T-helper 1 cell (primary cell): ENCODE measurements at regions not wholly inside any gene's neighbourhood (a gene's known extent, or its start where the extent isn't known, plus 50 kb on each side); places are given as distances from the start of the nearest gene placed in this dataset.

Source experiments
- DNase-seq, 5 donors: peaks; one replicate each; pipeline ENCODE4 v3.0.0-alpha.2; 2012 to 2020

DNA sequence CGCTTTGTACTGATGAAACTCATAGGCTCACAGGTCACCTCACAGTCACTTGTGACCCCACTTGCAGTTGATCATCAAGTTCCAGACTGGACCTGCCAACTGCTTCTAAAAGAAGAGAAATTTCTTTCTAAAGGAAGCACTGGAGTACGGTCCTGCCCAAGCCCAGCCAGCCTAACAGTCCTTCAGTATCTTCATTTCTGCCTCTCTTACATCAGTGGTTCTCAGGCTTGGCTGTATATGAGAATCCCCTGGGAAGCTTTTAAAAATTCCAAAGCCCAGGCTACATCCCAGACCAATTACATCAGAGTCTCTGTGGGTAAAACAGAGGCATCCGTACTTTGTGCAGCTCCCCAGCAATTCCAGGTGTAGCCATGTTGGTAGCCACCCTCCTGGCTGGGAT, 282.1 kb downstream of the NFIB start:
- DNase-seq, result no peak

DNA sequence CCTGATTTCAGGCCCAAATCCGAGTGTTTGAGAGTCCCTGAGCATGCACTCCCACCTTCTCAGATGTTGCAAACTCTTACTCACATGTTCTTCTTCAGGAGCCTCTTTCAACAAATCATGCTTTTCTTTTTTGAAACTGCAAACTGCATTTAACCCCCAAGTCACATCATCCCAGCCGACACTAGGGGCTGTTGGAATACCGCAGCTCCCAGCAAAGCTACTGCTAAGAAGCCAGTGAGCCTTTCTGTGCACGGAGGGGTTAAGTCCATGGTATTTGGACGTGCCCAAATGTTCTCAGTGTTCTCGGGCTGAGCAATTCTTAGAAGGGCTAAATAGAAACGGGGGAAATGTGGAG, 282.9 kb downstream of the NFIB start:
- no peak for DNase-seq

DNA sequence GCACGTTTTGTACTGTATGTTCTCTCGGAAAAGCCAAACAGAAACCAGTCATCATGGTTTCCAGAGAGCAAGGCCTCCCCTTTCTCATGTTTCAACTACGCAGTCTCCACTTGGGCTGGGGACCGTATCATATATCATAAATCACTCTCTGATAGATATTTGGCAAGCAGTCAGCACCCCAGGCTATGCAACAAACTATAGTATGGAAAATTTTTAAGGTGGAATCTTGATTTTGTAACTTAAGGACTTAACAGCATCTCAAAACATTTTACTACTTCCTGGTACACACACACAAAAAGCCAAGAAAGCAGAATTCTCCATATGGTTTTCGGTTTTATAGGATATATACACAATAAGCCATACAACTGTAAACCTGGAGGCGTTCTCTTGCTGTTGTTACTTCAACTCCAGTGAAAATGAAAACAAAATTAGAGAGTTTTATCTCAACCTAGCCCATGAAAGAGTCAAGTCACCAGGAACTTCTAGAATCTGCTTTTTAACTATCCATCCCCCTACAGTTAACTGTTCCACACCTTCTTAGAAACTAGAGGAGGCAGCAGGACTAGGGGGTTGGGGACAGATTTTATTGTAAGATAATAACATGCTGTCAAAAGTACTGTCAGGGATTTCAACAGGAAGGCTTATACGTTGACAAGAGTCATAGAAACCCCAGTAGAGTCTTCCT, 283.4 kb downstream of the NFIB start:
- no peak for DNase-seq

DNA sequence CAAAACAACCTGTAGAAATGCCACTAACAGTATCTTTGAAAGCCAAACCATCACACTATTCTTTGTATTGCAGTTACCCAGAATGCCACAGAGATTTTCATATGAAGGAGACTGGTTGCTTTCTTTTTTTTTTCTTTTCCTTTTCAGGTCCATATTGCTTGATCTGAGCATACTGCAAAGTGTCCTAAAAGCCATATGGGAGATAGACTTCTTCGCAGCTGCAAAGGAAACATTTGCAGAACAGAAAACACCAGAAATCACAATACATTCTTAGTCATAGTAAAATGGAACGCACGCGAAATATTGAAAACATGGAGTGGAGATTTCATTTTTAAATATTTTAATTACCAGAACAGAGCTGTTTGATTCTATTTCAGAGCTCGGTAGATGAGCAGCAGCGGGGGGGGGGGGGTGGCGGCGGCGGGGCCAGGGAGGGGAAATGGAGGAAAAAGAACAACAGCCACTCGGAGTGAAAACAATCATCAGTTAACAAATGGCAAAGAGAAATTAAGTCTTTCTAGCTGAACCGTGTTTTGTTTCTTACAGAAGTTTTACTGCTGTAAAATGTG, 284.1 kb downstream of the NFIB start:
- no peak for DNase-seq

DNA sequence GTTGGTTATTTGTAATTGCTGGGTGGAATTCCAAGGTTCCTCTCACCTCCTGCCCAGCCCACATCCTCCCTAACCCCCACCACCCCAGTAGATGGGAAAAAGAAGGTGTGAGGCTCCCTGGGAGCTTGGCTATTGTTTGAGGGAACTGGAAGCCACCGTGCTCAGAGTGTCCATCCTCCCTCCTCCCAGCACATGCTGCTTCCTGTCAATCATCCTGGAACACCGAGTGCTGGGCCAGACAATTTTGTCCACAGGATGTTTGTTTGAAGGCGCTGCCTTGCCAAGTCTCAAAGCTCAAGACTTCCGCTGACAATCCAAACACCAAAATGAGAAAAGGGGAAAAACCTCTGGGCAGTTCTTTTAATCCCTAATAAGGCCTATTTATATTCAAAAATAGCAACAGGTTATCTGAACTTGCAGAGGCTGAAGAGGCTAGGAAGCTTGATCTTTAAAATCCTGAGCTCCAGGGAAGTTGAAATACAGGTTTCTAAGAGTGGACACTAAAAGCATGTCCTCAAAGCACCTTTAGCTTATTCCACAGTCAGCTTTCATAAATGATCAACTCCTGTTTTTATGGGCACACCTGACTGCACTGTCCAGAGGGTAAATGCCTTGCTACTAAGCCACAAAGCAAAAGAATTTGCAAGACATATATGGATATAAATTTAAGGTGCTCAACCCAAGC, 286.7 kb downstream of the NFIB start:
- DNase-seq, result no peak

DNA sequence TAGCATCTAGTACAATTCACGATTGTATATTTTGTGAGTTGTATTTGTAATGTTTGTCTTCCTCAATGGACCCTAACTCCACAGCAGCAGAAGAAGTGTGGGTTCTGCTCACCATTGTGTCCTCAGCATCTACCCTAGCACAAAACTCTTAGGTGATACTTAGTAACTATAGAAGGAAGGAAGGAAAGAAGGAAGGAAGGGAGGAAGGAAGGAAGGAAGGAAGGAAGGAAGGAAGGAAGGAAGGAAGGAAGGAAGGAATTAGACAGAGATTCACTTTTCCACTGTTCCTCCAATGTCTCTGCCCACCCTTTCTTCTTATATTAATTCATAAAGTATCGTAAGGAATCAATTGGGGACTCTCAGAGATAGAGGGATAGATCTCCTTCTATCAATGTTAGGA, 288.2 kb downstream of the NFIB start:
- no peak for DNase-seq

DNA sequence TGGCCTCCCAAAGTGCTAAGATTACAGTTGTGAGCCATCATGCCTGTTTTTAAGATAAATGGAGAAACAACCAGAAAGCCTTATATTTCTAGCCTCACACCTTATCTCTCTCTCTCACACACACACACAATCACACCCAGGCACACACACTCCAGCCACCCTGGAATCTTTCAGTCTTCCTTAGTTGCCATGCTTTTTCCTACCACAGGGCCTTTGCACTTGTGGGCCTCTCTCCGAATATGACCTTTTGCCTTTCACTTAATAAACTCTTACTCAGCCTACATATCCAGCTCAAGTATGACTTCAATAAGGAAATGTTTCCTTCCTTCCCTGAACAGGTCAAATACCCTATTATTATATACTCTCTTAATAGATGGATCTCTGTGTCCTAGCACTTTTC, 290.7 kb downstream of the NFIB start:
- no peak for DNase-seq

DNA sequence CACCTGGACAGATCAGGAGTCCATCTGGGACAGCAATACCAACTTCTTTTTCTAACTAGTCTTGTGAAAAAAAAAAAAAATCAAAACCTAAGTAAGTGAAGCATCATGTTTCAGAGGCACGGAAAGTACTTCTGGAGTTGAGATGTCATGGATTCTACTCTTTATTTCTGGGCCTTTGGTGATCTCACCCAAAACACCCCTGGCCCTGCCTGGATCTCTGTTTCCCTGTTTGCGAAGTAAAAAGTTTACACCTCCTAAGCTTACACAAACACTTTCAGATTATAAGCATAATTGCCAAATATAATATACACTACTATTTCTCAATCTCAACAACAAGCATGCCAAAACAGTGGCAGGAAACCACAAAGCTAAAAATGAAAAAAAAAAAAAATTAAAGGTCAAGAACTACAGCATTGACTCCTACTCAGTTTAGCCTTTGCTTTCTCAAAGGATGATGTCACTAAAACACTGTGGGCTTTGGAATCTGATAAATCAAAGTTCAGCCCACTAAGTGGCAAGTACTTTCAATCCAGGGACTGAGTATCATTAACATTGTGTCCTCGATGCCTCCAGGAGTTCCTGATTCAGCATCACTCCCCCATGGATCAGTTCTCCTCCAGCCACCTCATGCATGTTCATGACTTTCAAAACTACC, 291.9 kb downstream of the NFIB start:
- DNase-seq, result no peak

DNA sequence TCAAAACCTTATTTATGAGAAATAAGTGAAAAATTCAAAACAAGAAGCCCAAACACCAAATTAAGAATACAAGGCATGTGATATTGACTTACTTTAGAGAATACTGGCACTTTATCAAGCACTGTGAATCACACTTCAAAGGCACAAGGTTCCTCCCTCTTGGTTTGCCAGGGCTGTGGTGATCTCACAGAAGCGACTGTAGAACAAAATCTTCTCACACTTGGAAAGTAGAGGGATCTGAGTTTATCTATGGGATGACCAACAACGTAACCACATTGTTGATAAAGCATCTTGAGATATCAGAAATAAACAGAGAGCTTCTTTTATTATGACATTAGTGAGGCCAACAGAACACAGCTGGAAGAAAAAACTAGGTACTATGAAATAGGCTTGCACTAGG, 295.9 kb downstream of the NFIB start:
- no peak for DNase-seq

DNA sequence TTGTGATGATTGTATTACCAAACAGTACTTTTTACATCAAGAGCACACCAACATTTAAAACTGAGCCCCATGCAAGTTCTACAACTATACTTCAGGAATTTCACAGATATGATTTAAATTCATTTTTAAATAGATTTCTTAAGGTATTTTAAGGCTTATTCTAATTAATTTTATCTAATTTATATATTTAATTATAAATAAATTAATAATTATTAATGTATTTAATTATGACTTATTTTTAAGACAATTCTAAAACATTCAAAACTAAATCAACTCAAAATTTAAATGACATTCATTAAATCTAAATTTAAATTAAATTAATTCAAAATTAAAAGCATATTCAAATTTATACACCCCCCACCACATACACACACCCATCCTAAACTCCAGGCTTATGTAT, 299.2 kb downstream of the NFIB start:
- no peak for DNase-seq

DNA sequence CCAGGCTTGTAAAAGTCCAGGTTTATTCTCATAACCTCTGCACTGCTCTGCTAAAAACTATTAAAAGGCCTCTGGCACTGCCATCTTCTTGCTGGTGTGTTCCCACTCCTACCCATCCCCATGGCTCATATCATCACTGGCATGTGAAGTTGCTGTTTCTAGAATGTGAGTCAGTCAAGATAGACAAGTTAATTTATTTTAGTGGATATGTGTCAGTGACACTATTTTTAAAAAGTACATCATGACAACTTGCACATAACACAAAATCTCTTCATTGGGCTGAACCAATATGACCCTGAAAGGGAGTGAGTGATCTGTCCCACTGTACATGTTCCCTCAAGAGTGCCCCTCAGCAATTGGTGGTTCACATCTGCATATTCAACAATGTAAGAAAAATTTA, 299.7 kb downstream of the NFIB start:
- DNase-seq, result no peak

DNA sequence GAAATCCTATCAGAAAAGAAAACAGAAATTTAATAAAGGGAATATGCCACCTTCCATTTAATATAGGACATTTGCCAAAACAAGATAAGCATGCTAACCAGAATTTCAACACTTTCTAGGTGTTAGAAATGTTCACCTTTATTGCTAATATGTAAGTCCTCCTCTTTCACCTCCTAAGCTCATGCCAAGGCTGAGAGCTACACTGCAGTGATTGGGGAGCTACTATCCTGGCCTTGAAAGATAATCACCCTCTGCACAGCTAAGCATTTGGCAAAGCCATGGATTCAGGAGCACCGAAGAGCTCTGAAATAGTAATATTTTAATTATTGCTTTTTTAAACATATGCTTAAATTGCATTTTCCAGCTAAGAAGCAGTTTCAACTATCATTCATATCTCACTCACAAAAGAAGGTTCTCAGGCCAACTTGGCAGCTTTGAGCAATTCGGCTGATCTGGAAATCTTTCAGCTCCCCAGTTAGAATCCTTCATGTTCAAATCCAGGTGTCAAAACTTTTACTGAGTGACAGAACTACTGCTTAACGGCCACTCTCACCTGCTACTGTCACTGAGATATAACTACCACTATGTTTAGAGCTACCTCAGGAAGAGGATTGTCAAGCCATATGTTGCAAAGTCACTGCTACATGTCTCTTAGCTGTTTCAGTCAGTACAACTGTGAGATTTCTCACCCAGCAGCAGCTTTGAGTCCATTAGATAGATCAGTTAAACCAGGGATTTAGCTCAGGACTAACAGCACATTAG, 302.0 kb downstream of the NFIB start:
- DNase-seq, result no peak

DNA sequence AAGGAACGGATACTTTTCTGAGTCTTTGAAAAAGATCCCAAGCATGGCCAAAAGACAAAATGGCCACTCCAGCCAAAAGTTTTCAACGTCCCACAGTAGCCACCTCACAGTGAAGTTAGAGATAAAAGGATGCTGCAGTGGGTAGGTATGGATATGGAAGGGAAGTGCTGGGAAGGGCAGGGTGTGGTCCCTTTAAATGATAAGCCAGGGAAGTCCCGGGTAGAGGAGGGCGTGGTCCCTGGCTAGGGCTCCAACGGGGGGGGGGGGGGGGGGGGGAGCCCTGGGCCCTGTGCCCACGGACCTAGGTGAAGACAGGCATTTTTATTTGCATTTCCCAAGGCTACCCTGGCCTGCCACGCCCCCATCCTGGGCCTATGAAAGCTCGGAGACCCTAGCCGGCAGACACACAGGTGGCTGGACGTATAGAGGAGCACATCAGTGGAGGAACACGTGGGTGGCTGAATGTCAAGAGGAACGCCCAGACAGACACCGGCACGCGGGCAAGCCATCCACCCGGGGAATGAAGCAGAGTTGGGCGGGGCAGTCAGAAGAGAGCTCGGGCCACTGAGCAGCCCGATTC, 306.7 kb downstream of the NFIB start:
- no peak for DNase-seq

DNA sequence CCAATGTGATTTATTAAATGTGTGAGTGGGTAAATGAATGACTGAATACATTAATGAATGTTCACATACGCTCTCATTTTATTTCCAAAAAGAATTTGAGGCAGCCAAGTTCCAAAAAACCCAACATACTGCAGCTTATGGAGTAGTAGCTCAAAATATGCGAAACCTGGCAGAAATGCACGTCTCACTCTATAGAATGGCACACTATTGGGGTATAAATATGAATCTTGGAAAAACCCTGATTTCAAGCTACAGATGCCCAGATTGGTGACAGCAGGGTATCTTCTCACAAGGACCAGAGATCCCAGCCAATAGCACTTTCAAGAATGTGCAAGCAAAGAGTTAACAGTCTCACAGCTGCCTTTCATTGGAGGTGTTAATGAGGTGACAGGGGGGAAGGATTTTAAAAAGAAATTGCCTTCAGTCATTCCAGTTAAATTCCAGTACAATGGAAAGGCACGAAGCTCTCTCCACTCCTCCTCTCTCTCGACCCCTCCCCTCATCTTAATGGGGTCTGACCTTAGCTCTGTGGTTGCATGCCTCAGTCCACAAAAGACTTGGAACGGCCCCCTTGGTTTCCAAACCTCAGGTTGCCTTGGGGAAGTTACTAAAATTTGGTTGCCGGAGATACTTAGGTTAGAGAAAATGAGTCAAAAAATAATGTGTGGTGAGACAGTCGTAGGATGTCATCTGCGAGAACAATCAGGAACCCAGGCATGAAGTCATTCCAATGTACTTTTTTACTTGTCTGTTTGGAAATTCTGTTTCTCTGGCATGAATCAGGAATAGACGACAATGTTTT, 307.4 kb downstream of the NFIB start:
- no peak for DNase-seq

DNA sequence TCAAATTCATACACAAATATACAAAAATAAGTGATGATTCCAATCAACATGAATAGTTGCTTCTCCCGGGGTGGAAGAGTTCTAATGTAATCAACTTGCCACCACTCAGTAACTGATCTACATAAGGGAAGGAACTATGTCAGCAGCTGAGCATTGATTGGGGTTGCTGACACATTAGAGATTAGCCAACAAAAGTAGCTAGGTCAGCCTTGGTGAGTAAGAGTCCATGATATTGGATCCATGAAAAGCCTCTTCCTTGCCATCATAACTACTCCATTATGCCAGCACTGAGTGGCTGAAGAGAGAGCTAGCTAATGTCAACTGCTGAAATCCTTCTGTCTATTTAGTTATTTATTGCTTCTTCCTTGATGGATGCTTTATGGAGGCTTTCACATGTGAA, 309.8 kb downstream of the NFIB start:
- DNase-seq, result no peak

DNA sequence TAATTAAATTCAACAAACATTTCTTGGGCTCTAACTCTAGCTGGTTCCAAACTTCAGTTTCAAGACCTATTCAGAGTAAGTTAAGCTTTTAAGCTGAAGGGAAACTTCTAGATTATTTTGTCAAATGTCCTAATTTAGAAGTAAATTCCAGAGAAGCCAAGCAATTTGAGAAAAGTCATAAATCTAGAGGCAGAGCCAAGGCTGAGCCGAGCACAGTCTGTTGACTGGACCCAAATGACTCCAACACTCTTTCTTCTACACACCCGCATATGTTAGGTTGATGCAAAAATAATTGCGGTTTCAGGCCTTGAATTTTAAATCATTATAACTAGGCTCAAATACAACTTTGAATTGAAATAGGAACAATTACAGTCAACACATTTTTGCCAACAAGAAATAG, 319.7 kb downstream of the NFIB start:
- no peak for DNase-seq

DNA sequence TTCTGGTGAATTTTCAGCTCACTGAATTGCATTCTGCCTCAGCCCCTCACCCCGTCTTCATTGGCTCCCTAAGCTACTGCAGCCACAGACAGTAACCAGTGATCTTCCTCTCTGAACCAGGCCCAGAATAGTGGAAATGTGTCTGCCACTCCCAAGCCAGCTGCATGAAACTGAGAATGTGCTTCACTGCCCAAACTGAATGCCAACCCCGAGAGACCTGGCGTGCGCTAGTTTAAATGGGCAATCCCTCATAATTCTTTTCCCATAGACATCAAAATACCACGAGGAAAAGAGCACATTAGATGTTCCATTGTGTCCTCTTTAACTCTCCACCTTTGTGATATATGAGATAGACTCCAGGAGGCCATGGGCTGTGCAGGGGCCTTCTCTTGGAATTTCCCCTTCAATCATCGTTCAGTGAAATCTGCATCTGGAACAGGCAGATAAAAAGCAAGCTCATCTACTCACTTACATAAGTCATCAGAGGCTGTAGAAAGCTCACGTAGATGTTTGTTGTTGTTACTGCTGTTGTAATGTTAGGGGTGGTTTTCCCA, 320.2 kb downstream of the NFIB start:
- no peak for DNase-seq

DNA sequence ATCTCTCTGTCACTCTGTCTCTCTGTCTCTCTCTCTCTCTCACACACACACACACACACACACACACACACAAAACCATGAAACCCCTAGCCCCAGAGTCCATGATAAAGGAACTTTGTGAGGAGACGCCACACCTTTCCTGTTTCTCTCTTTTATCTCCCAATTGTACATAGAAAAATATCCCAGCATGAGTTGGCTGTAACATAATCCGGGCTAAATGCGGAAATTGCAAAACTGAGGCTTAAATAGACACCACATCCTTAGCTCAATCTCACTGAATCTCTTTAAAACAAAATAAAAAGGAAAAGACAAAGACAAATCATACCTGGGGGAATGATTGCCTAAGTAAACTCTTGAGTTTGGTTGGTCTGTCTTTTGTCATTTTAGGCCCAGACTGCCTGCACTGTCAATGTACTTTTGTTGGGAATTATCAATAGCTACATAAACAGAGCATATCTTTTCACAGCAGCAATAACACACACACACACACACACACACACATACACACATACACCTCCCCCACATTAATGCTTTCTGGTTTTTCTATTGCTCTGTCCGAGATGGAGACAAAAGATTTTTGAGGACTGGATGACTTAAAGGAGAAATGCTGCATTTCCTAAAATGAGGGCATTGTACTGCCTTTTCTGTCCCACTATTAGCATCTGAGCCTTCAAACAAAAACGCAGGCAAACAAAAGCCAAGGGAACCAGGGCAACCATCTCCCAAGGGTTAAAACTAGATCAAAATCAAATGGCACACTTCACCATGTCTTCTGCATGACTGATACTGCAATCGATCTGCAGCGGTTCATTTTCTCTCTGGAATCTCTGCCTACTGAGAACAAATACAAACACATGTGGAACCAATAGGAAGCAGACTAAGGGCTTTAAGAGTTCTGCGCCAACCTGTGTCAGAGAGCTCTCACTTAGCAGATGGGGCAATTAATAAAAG, 321.5 kb downstream of the NFIB start:
- no peak for DNase-seq

DNA sequence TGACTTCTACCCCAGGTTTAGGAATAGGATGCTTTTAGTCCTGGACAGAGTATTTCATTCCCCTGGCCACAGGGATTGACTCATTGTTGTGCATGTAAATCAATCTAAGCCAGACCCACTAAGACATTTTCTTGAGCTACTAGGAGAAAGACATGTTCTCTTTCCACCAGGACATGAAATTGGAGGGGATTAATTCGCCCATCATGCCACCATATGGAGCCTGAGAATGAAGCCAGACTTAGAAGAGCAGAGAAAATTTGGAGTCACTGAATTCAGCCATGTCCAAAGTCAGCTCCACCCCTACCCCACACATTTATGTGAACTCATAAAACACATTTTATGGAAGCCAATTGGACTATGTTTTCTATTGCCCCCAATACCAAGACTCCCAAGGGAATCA, 322.5 kb downstream of the NFIB start:
- DNase-seq, result no peak

DNA sequence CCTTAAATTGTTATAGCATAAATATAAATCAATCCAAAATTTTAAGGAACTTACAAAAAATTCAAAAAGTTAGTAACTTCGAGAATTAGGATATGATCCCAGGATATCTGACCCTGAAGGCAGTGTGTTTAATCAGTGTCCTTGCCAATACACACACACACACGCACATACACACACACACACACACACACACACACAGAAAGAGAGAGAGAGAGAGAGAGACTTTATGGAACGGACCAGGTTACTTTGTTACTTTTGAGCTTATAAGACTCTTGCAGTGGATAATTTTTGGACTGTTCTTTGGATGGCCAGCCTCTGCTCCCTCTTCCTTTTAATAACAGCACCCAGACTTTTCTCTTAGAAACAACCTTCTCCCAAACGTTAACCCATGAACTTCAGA, 322.9 kb downstream of the NFIB start:
- DNase-seq, result no peak

DNA sequence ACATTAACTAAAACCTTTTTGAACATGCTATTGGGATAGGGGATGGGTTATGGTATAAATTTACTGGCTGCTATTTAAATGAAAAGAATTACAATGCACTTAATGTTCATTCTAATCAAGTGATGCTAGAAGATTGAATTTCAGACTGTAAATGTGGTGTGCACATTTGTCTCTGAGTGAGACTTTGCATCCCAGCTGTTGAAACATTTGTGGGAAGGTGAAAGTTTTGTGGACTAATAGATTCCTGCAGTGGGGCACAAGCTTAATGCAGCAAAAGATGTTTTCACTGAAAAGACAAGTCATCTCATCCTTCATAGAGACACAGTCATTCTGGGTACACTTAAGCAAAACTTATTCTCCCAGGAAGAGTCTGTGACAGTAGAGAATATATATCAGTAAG, 323.6 kb downstream of the NFIB start:
- no peak for DNase-seq
